ENCODE measurements at regions not wholly inside any gene's neighbourhood (a gene's known extent, or its start where the extent isn't known, plus 50 kb on each side); places are given as distances from the start of the nearest gene placed in this dataset.

DNA sequence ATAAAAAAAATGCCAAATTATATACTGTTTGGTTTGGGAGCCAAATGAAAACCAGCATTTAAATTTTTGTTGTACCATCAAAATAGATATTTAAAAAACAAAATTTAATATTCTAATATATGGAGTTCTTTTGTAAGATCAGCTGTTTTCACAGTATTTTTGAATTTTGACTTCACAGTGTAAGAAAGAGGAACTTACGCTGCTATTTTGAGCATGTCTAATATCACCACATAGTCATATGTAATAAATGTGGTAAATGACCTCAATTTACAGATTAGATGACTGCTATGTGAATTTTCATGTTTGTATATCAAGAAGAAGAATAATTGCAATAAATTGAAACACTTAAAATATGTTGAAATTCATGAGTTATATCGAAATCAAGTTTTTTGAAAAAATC, 189.6 kb downstream of the ARRDC4 start:
- DNase-seq, result no peak
- intact Hi-C loops (cut with DNase I), result no loop called here

GRCh38 chr15:98150536-98150935, 190.0 kb downstream of the ARRDC4 start:
- no peak overlapping the region for H3K4me3 ChIP-seq
- 30% methylated on average over 3 of the region's 3 CpGs for WGBS (ENCODE audit: insufficient coverage, low coverage, low lambda C conversion rate, missing lambda C conversion rate)
- H3K9me3 ChIP-seq, result no peaks in the 10 kb centered on the region
- ATAC-seq (no peak), DNase-seq (no peak)
- H3K36me3 ChIP-seq, result no peaks in the 10 kb centered on the region
- no peaks in the 10 kb centered on the region for H3K4me1 ChIP-seq
- intact Hi-C loops (cut with DNase I), result no loop called here
- no peaks in the 10 kb centered on the region for H3K27me3 ChIP-seq
- no peak for TF ChIP-seq POLR2A (IDR thresholded peaks at IDR 0.05)
- TF ChIP-seq, protein P1, sequence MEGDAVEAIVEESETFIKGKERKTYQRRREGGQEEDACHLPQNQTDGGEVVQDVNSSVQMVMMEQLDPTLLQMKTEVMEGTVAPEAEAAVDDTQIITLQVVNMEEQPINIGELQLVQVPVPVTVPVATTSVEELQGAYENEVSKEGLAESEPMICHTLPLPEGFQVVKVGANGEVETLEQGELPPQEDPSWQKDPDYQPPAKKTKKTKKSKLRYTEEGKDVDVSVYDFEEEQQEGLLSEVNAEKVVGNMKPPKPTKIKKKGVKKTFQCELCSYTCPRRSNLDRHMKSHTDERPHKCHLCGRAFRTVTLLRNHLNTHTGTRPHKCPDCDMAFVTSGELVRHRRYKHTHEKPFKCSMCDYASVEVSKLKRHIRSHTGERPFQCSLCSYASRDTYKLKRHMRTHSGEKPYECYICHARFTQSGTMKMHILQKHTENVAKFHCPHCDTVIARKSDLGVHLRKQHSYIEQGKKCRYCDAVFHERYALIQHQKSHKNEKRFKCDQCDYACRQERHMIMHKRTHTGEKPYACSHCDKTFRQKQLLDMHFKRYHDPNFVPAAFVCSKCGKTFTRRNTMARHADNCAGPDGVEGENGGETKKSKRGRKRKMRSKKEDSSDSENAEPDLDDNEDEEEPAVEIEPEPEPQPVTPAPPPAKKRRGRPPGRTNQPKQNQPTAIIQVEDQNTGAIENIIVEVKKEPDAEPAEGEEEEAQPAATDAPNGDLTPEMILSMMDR (IDR thresholded peaks at IDR 0.05), result no peak
- H3K27ac ChIP-seq, result no peak overlapping the region

More for the DNA sequence above, 189.6 kb downstream of the ARRDC4 start:
- Histone ChIP-seq H3K4me1 (no peaks in the 10 kb centered on the region), H3K4me3 (no peak overlapping the region), H3K27ac (no peak overlapping the region), H3K27me3 (no peaks in the 10 kb centered on the region), H3K9me3 (no peaks in the 10 kb centered on the region), H3K36me3 (no peaks in the 10 kb centered on the region)
- no peak for ATAC-seq
- TF ChIP-seq POLR2A (IDR thresholded peaks at IDR 0.05), result no peak
- TF ChIP-seq, protein P1 (IDR thresholded peaks at IDR 0.05), result no peak
- 38% methylated on average over 2 of the region's 2 CpGs for WGBS (ENCODE audit: insufficient coverage, low coverage, low lambda C conversion rate, missing lambda C conversion rate)

- TF ChIP-seq, protein P1 (IDR thresholded peaks at IDR 0.05), result no peak
- TF ChIP-seq POLR2A (IDR thresholded peaks at IDR 0.05), result no peak
- no peaks in the 10 kb centered on the region for H3K4me1 ChIP-seq
- no peaks in the 10 kb centered on the region for H3K9me3 ChIP-seq
- DNase-seq (no peak), ATAC-seq (no peak)
- H3K36me3 ChIP-seq, result no peaks in the 10 kb centered on the region
- no peak overlapping the region for H3K27ac ChIP-seq
- H3K27me3 ChIP-seq, result no peaks in the 10 kb centered on the region
- WGBS (ENCODE audit: insufficient coverage, low coverage, low lambda C conversion rate, missing lambda C conversion rate), result 68% methylated on average over 2 of the region's 2 CpGs
- intact Hi-C loops (cut with DNase I), result no loop called here
- no peak overlapping the region for H3K4me3 ChIP-seq
Observed at GRCh38 chr15:98151096-98151495, 190.6 kb downstream of the ARRDC4 start.

DNA sequence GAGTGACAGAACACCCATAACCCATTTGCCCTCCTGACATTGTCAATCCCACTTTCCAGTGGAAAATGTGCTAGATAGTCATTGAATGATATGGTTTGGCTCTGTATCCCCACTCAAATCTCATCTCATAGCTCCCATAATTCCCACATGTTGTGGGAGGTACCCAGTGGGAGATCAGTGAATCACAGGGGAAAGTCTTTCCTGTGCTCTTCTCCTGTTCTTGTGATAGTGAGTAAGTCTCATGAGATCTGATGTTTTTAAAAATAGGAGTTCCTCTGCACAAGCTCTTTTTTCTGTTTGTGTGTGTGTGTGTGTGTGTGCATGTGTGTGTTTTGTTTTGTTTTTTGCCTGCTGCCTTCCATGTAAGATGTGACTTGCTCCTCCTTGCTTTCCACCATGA, 191.7 kb downstream of the ARRDC4 start:
- DNase-seq, result no peak
- TF ChIP-seq, protein P1 (IDR thresholded peaks at IDR 0.05), result no peak
- no peak for TF ChIP-seq POLR2A (IDR thresholded peaks at IDR 0.05)
- no peaks in the 10 kb centered on the region for H3K27me3 ChIP-seq
- no peaks in the 10 kb centered on the region for H3K9me3 ChIP-seq
- no peaks in the 10 kb centered on the region for H3K36me3 ChIP-seq
- H3K4me1 ChIP-seq, result no peaks in the 10 kb centered on the region
- ATAC-seq, result no peak
- intact Hi-C loops (cut with DNase I), result no loop called here
- H3K27ac ChIP-seq, result no peak overlapping the region
- H3K4me3 ChIP-seq, result no peak overlapping the region

DNA sequence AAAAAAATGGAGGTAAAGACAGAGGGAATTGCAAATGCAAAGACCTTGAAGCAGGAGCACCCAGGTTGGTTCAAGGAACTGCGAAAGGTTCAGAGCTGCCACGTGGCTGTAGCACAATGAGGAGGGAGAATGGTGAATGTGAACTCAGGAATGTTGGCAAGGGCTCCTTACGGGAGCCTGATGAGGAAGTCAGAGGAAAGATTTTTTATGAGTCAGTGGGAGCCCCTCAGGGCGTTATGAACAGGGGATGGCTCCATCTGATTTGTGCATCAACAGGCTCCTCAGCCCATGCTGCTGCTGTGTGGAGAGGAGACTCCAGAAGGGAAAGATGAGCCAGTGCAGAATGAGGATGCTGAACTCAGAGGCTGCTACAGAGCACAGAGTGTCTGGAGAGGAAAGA, 194.4 kb downstream of the ARRDC4 start:
- Histone ChIP-seq H3K27me3 (no peaks in the 10 kb centered on the region), H3K27ac (no peak overlapping the region), H3K9me3 (no peaks in the 10 kb centered on the region), H3K36me3 (no peaks in the 10 kb centered on the region), H3K4me3 (no peak overlapping the region), H3K4me1 (no peaks in the 10 kb centered on the region)
- intact Hi-C loops (cut with DNase I), result no loop called here
- TF ChIP-seq POLR2A (IDR thresholded peaks at IDR 0.05), result no peak
- DNase-seq (no peak), ATAC-seq (no peak)
- WGBS (ENCODE audit: insufficient coverage, low coverage, low lambda C conversion rate, missing lambda C conversion rate), result 53% methylated on average over 4 of the region's 4 CpGs
